Calu3 (cell line): ENCODE measurements at regions not wholly inside any gene's neighbourhood (a gene's known extent, or its start where the extent isn't known, plus 50 kb on each side); places are given as distances from the start of the nearest gene placed in this dataset.

ENCODE experiments used
- BruUV-seq: library from RNA; stranded (reverse); fragments of 400-500 nt; replicated peaks from 2 replicates; lab custom pipeline; 2021; lab: Mats Ljungman, UMichigan
- CTCF ChIA-PET: fragments of 300-600 bp; sonication (Branson Sonifier 250); formaldehyde crosslinking; loops from one replicate; lab custom pipeline; 2022; ENCODE audit warnings: antibody characterized with exemption; lab: Charles Lee
- DNase-seq: peaks from one replicate; pipeline ENCODE4 v3.0.0; 2022
- H3K27ac Mint-ChIP-seq: one replicate; pipeline ENCODE4 v1.8.0; 2022; ENCODE audit warnings: mixed read lengths; ENCODE audit not compliant: unreplicated experiment
- H3K27me3 Mint-ChIP-seq: one replicate; pipeline ENCODE4 v1.8.0; 2022; ENCODE audit warnings: mixed read lengths; ENCODE audit not compliant: unreplicated experiment
- H3K36me3 Mint-ChIP-seq: one replicate; pipeline ENCODE4 v1.8.0; 2022; ENCODE audit warnings: mild to moderate bottlenecking, moderate library complexity, mixed read lengths; ENCODE audit not compliant: insufficient read depth, unreplicated experiment
- H3K4me1 Mint-ChIP-seq: one replicate; pipeline ENCODE4 v1.8.0; 2022; ENCODE audit warnings: mild to moderate bottlenecking, low read depth, mixed read lengths; ENCODE audit not compliant: unreplicated experiment
- H3K4me3 Mint-ChIP-seq: one replicate; pipeline ENCODE4 v1.8.0; 2022; ENCODE audit warnings: mild to moderate bottlenecking, low read depth, moderate library complexity, mixed read lengths; ENCODE audit not compliant: unreplicated experiment
- H3K9me3 Mint-ChIP-seq: one replicate; pipeline ENCODE4 v1.8.0; 2022; ENCODE audit warnings: low read depth, mixed read lengths; ENCODE audit not compliant: unreplicated experiment
- CTCF ChIP-seq: fragments of 200-600 bp; IDR thresholded peaks from one replicate; pipeline ENCODE4 v1.8.0; 2022; ENCODE audit warnings: antibody characterized with exemption; ENCODE audit not compliant: unreplicated experiment
- intact Hi-C: fragments of 100-400 bp; cut with micrococcal nuclease; formaldehyde crosslinking; loops from one replicate; pipeline ENCODE4 v1.10.0; 2022; ENCODE audit not compliant: unreplicated experiment

GRCh38 chr4:127036296-127036695 is 596.5 kb upstream of the INTU start:
- no peak for TF ChIP-seq CTCF
- intact Hi-C loops, result no loop called here
- H3K4me1 Mint-ChIP-seq, result no peaks in the 10 kb centered on the region
- no peak for DNase-seq
- peaks cover 4% of the 10 kb centered on the region for H3K9me3 Mint-ChIP-seq
- H3K27me3 Mint-ChIP-seq, result no peaks in the 10 kb centered on the region
- H3K36me3 Mint-ChIP-seq, result no peaks in the 10 kb centered on the region
- no TSS peak for BruUV-seq
- no peak overlapping the region for H3K4me3 Mint-ChIP-seq
- no peak overlapping the region for H3K27ac Mint-ChIP-seq
- CTCF ChIA-PET, result no interaction called here

GRCh38 chr4:127045861-127046260 is 586.9 kb upstream of the INTU start:
- no TSS peak for BruUV-seq
- H3K4me1 Mint-ChIP-seq, result no peaks in the 10 kb centered on the region
- no peak for DNase-seq
- intact Hi-C loops, result no loop called here
- CTCF ChIA-PET, result interaction anchor here (0.7 kb wide), 1 partner anchor 128 kb away, joined by 3 read pairs; no protein-coding TSS in a partner anchor
- no peak overlapping the region for H3K4me3 Mint-ChIP-seq
- H3K9me3 Mint-ChIP-seq, result no peaks in the 10 kb centered on the region
- no peaks in the 10 kb centered on the region for H3K36me3 Mint-ChIP-seq
- no peak for TF ChIP-seq CTCF
- H3K27me3 Mint-ChIP-seq, result no peaks in the 10 kb centered on the region
- H3K27ac Mint-ChIP-seq, result no peak overlapping the region

GRCh38 chr4:127047930-127048329 is 584.8 kb upstream of the INTU start:
- Mint-ChIP-seq H3K9me3 (no peaks in the 10 kb centered on the region), H3K27me3 (no peaks in the 10 kb centered on the region), H3K27ac (peak overlapping the region; percentile 63), H3K4me3 (no peak overlapping the region), H3K4me1 (no peaks in the 10 kb centered on the region), H3K36me3 (no peaks in the 10 kb centered on the region)
- BruUV-seq, result no TSS peak
- CTCF ChIA-PET, result no interaction called here
- intact Hi-C loops, result no loop called here
- DNase-seq, result no peak
- no peak for TF ChIP-seq CTCF

GRCh38 chr4:127048376-127049044 is 584.2 kb upstream of the INTU start:
- Mint-ChIP-seq H3K27ac (peak overlapping the region; percentile 63), H3K9me3 (no peaks in the 10 kb centered on the region), H3K27me3 (no peaks in the 10 kb centered on the region), H3K4me3 (no peak overlapping the region), H3K36me3 (no peaks in the 10 kb centered on the region), H3K4me1 (no peaks in the 10 kb centered on the region)
- no peak for DNase-seq
- no peak for TF ChIP-seq CTCF
- BruUV-seq, result no TSS peak
- intact Hi-C loops, result no loop called here
- CTCF ChIA-PET, result no interaction called here
